ENCODE measurements at regions not wholly inside any gene's neighbourhood (a gene's known extent, or its start where the extent isn't known, plus 50 kb on each side); places are given as distances from the start of the nearest gene placed in this dataset.

DNA sequence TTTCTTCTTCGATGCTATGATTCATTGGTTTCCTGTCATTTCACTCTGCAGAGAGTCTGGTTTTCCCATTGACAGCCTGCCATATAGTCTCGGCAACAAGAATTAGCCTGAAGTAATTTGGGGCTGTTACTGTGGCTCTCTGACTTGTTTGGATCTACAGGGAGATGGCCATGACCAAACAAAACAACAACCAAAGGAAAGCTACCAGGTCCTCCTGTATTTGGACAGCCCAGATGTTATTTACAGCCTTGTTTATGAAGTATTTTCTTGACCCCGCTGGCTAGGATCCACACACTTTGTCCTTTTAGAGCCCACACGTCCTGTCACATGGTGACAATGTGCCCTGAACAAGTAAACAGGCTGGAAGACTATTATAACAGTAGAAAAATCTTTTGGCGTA lies 111.4 kb upstream of the PREP start:
- no peak overlapping the region for H3K4me3 Mint-ChIP-seq (ENCODE audit: low read depth)
- peaks cover 5% of the 10 kb centered on the region for H3K9me3 Mint-ChIP-seq (ENCODE audit: low read depth)
- DNase-seq (ENCODE audit: low spot score, unreplicated experiment): no peak
- TF ChIP-seq, protein P1, sequence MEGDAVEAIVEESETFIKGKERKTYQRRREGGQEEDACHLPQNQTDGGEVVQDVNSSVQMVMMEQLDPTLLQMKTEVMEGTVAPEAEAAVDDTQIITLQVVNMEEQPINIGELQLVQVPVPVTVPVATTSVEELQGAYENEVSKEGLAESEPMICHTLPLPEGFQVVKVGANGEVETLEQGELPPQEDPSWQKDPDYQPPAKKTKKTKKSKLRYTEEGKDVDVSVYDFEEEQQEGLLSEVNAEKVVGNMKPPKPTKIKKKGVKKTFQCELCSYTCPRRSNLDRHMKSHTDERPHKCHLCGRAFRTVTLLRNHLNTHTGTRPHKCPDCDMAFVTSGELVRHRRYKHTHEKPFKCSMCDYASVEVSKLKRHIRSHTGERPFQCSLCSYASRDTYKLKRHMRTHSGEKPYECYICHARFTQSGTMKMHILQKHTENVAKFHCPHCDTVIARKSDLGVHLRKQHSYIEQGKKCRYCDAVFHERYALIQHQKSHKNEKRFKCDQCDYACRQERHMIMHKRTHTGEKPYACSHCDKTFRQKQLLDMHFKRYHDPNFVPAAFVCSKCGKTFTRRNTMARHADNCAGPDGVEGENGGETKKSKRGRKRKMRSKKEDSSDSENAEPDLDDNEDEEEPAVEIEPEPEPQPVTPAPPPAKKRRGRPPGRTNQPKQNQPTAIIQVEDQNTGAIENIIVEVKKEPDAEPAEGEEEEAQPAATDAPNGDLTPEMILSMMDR (IDR thresholded peaks at IDR 0.05; ENCODE audit: unreplicated experiment): no peak
- peaks cover 14% of the 10 kb centered on the region for H3K27me3 Mint-ChIP-seq
- H3K36me3 Mint-ChIP-seq (ENCODE audit: insufficient read depth): no peaks in the 10 kb centered on the region
- H3K27ac Mint-ChIP-seq: no peak overlapping the region
- H3K4me1 Mint-ChIP-seq (ENCODE audit: low read depth): no peaks in the 10 kb centered on the region

DNA sequence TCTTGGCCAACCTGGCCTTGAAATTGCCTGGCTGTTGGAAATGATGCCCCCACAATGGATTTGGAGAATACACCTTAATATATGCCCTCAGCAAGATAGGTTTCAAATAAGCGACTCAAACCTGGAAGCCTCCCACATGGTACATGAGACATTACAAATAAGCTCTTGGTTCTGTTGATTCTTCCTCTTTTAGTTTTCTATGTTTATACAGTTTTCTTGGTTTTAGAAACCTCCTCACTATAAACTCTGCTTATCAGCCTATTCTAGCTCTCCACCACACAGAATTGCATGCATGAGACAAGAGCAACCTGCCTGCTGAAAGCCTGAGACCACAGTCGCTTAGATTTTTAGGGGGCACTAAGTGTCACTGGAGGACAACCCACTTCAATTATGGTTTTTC lies 108.8 kb upstream of the PREP start:
- Mint-ChIP-seq H3K4me3 (ENCODE audit: low read depth) (no peak overlapping the region), H3K9me3 (ENCODE audit: low read depth) (no peaks in the 10 kb centered on the region), H3K4me1 (ENCODE audit: low read depth) (no peaks in the 10 kb centered on the region), H3K27me3 (peaks cover 16% of the 10 kb centered on the region), H3K27ac (no peak overlapping the region), H3K36me3 (ENCODE audit: insufficient read depth) (no peaks in the 10 kb centered on the region)
- TF ChIP-seq, protein P1 (IDR thresholded peaks at IDR 0.05; ENCODE audit: unreplicated experiment): no peak
- DNase-seq (ENCODE audit: low spot score, unreplicated experiment): no peak

DNA sequence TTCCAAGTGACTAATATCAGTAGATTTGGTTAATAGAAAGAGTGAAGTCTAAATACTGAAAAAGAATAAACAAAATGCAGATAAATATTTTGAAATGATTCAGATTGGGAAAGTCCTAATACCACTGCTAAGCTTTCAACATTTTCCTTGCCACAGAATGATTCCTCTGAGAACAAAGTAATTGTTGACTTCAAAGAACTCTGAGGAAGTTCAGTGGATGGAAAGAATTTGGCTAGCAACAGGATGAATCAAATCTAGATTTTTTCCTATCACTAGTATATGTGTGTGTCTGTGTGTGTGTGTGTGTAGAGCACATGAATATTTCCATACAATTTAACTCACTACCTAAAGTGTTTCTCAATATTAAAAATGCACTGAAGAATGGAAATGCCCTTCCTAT lies 107.9 kb upstream of the PREP start:
- H3K27ac Mint-ChIP-seq: no peak overlapping the region
- H3K4me1 Mint-ChIP-seq (ENCODE audit: low read depth): no peaks in the 10 kb centered on the region
- H3K4me3 Mint-ChIP-seq (ENCODE audit: low read depth): no peak overlapping the region
- no peaks in the 10 kb centered on the region for H3K9me3 Mint-ChIP-seq (ENCODE audit: low read depth)
- TF ChIP-seq, protein P1 (IDR thresholded peaks at IDR 0.05; ENCODE audit: unreplicated experiment): no peak
- no peak for DNase-seq (ENCODE audit: low spot score, unreplicated experiment)
- no peaks in the 10 kb centered on the region for H3K36me3 Mint-ChIP-seq (ENCODE audit: insufficient read depth)
- H3K27me3 Mint-ChIP-seq: peaks cover 19% of the 10 kb centered on the region

DNA sequence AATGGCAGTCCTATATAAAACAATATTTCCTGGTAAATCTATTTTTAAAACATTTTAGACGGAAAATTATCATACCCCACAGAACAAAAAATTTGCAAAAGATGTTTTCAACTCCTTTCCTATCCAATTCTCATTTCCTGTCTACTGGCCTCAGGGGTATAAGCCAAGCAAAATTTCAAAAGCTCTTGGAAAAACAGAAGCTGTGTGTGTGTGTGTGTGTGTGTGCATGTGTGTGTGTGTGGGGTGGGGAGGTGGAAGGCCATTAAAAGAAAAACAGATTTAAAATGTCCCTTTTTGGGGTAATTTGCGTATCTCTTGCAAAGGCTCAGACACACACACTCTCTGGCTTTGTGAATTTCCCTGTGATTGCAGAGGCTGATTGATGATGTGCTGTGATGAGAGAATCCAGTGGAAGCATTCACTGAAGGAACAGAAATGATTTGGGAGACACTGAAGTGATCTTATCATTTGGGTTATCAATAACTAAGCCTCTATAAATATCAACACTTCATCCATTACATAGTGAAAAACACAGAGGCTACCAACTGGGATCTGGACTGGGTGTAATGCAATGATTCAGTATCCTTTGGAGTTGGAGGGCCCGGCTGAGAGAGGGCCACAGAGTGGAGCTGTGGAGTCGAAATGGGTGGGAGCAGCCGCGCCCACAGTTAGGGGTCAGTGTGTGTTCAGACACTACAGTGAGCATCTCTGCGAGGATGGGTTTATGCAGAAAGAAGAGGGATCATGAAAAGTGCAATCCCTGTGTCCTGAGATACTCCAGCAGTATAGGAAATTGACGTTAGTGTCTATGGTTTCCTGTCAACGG lies 106.8 kb upstream of the PREP start:
- H3K4me3 Mint-ChIP-seq (ENCODE audit: low read depth): no peak overlapping the region
- peaks cover 29% of the 10 kb centered on the region for H3K27me3 Mint-ChIP-seq
- no peaks in the 10 kb centered on the region for H3K4me1 Mint-ChIP-seq (ENCODE audit: low read depth)
- no peak overlapping the region for H3K27ac Mint-ChIP-seq
- no peaks in the 10 kb centered on the region for H3K9me3 Mint-ChIP-seq (ENCODE audit: low read depth)
- DNase-seq (ENCODE audit: low spot score, unreplicated experiment): no peak
- H3K36me3 Mint-ChIP-seq (ENCODE audit: insufficient read depth): no peaks in the 10 kb centered on the region
- TF ChIP-seq, protein P1 (IDR thresholded peaks at IDR 0.05; ENCODE audit: unreplicated experiment): peak; percentile 15

DNA sequence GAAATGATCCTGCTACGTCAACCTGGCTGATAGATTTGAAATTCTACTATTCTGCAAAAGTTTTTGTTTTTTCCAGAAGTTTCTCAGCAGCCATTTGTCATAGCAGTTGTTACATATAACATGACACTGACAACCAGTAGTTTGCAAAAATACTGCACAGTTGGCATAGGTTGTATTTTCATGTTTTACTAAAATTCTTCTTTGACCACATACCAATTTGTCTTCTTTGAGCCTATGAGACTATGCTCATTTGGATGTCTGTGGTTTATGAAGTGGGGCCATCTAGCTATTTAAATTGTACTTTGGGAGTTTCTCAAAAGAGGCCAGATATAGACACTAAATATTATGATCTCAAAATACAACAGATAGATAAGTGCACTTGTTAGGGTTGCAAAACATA lies 104.9 kb upstream of the PREP start:
- no peak for DNase-seq (ENCODE audit: low spot score, unreplicated experiment)
- H3K9me3 Mint-ChIP-seq (ENCODE audit: low read depth): no peaks in the 10 kb centered on the region
- no peaks in the 10 kb centered on the region for H3K4me1 Mint-ChIP-seq (ENCODE audit: low read depth)
- H3K36me3 Mint-ChIP-seq (ENCODE audit: insufficient read depth): no peaks in the 10 kb centered on the region
- no peak overlapping the region for H3K27ac Mint-ChIP-seq
- H3K4me3 Mint-ChIP-seq (ENCODE audit: low read depth): no peak overlapping the region
- H3K27me3 Mint-ChIP-seq: peaks cover 32% of the 10 kb centered on the region
- TF ChIP-seq, protein P1 (IDR thresholded peaks at IDR 0.05; ENCODE audit: unreplicated experiment): no peak
